ENCODE measurements at regions not wholly inside any gene's neighbourhood (a gene's known extent, or its start where the extent isn't known, plus 50 kb on each side); places are given as distances from the start of the nearest gene placed in this dataset.

GRCh38 chr3:7817239-7817638 is 684.4 kb upstream of the LMCD1 start:
- H3K36me3 Mint-ChIP-seq (ENCODE audit: low read depth) = peaks cover under 1% of the 10 kb centered on the region
- no peaks in the 10 kb centered on the region for H3K4me1 Mint-ChIP-seq
- H3K27me3 Mint-ChIP-seq (ENCODE audit: low read depth) = no peaks in the 10 kb centered on the region
- no peak overlapping the region for H3K4me3 Mint-ChIP-seq
- no peak overlapping the region for H3K27ac Mint-ChIP-seq (ENCODE audit: unreplicated experiment)
- TF ChIP-seq, protein P1, sequence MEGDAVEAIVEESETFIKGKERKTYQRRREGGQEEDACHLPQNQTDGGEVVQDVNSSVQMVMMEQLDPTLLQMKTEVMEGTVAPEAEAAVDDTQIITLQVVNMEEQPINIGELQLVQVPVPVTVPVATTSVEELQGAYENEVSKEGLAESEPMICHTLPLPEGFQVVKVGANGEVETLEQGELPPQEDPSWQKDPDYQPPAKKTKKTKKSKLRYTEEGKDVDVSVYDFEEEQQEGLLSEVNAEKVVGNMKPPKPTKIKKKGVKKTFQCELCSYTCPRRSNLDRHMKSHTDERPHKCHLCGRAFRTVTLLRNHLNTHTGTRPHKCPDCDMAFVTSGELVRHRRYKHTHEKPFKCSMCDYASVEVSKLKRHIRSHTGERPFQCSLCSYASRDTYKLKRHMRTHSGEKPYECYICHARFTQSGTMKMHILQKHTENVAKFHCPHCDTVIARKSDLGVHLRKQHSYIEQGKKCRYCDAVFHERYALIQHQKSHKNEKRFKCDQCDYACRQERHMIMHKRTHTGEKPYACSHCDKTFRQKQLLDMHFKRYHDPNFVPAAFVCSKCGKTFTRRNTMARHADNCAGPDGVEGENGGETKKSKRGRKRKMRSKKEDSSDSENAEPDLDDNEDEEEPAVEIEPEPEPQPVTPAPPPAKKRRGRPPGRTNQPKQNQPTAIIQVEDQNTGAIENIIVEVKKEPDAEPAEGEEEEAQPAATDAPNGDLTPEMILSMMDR (conservative IDR thresholded peaks at IDR 0.05) = no peak
- DNase-seq (ENCODE audit: low read depth, low spot score) = no peak
- H3K9me3 Mint-ChIP-seq = peaks cover 3% of the 10 kb centered on the region

DNA sequence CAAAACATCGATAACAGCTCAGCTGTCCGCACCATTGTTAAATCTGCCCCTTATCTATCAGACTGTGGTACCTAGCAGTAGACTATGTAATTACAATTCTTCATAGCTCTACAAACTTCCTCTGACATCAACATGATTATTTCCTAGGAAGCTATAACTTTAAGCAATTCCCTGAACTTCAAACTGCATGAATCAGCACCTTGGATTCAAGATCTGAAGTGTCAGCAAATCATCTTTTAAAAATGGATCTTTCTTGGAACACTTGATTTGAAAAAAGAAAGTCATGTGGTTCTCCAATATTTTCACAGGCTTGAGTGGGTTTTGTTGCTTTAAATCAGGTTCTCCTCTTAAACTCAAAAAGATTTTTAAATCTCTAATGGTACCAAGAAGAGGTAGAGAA is 680.7 kb upstream of the LMCD1 start:
- H3K27me3 Mint-ChIP-seq (ENCODE audit: low read depth) = no peaks in the 10 kb centered on the region
- H3K36me3 Mint-ChIP-seq (ENCODE audit: low read depth) = peaks cover 12% of the 10 kb centered on the region
- no peak overlapping the region for H3K27ac Mint-ChIP-seq (ENCODE audit: unreplicated experiment)
- peaks cover 14% of the 10 kb centered on the region for H3K9me3 Mint-ChIP-seq
- no peaks in the 10 kb centered on the region for H3K4me1 Mint-ChIP-seq
- no peak overlapping the region for H3K4me3 Mint-ChIP-seq
- TF ChIP-seq, protein P1 (conservative IDR thresholded peaks at IDR 0.05) = no peak
- DNase-seq (ENCODE audit: low read depth, low spot score) = no peak

- Mint-ChIP-seq H3K27ac (ENCODE audit: unreplicated experiment) (no peak overlapping the region), H3K9me3 (peaks cover 14% of the 10 kb centered on the region), H3K4me3 (no peak overlapping the region), H3K4me1 (no peaks in the 10 kb centered on the region), H3K27me3 (ENCODE audit: low read depth) (no peaks in the 10 kb centered on the region), H3K36me3 (ENCODE audit: low read depth) (peaks cover 12% of the 10 kb centered on the region)
- DNase-seq (ENCODE audit: low read depth, low spot score) = no peak
- TF ChIP-seq, protein P1 (conservative IDR thresholded peaks at IDR 0.05) = no peak
Measured at GRCh38 chr3:7821858-7822257, 679.8 kb upstream of the LMCD1 start.

- Mint-ChIP-seq H3K27me3 (ENCODE audit: low read depth) (no peaks in the 10 kb centered on the region), H3K27ac (ENCODE audit: unreplicated experiment) (no peak overlapping the region), H3K9me3 (peaks cover 4% of the 10 kb centered on the region), H3K36me3 (ENCODE audit: low read depth) (no peaks in the 10 kb centered on the region), H3K4me3 (no peak overlapping the region), H3K4me1 (peaks cover 2% of the 10 kb centered on the region)
- TF ChIP-seq, protein P1 (conservative IDR thresholded peaks at IDR 0.05) = no peak
- DNase-seq (ENCODE audit: low read depth, low spot score) = no peak
Measured at GRCh38 chr3:7841451-7841850, 660.2 kb upstream of the LMCD1 start.

GRCh38 chr3:7843441-7843840 is 658.2 kb upstream of the LMCD1 start:
- H3K4me3 Mint-ChIP-seq = no peak overlapping the region
- H3K36me3 Mint-ChIP-seq (ENCODE audit: low read depth) = no peaks in the 10 kb centered on the region
- TF ChIP-seq, protein P1 (conservative IDR thresholded peaks at IDR 0.05) = no peak
- H3K27me3 Mint-ChIP-seq (ENCODE audit: low read depth) = peaks cover 2% of the 10 kb centered on the region
- H3K27ac Mint-ChIP-seq (ENCODE audit: unreplicated experiment) = no peak overlapping the region
- DNase-seq (ENCODE audit: low read depth, low spot score) = no peak
- peaks cover 6% of the 10 kb centered on the region for H3K9me3 Mint-ChIP-seq
- peaks cover 16% of the 10 kb centered on the region for H3K4me1 Mint-ChIP-seq

GRCh38 chr3:7847021-7847420 is 654.6 kb upstream of the LMCD1 start:
- Mint-ChIP-seq H3K27ac (ENCODE audit: unreplicated experiment) (no peak overlapping the region), H3K4me3 (no peak overlapping the region), H3K4me1 (peaks cover 16% of the 10 kb centered on the region), H3K27me3 (ENCODE audit: low read depth) (peaks cover 2% of the 10 kb centered on the region), H3K36me3 (ENCODE audit: low read depth) (no peaks in the 10 kb centered on the region), H3K9me3 (peaks cover 8% of the 10 kb centered on the region)
- TF ChIP-seq, protein P1 (conservative IDR thresholded peaks at IDR 0.05) = no peak
- DNase-seq (ENCODE audit: low read depth, low spot score) = no peak
